NCI-H226 (cell line): ENCODE measurements at regions not wholly inside any gene's neighbourhood (a gene's known extent, or its start where the extent isn't known, plus 50 kb on each side); places are given as distances from the start of the nearest gene placed in this dataset.

ENCODE experiments used
- DNase-seq: peaks from one replicate; pipeline ENCODE4 v3.0.0-alpha.2; 2015

DNA sequence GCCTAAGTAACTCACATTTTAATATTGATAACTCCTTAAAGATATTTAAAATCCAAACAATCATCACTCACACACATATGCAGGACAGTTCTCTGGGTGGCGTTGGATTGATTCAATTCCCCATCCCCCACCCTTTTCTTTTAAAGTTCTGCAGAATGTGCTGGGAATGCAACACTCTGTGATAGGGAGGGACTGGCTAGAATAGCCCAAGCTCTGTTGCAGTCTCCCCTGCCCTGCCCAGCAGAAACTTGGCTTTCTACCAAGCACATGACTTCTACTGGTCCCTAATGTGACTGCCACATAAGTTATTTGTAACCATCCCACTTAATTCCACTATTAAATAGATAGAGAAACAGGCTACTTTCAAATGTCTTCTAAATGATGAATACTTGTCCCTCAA, 55.2 kb downstream of the TWIST1 start:
- no peak for DNase-seq

DNA sequence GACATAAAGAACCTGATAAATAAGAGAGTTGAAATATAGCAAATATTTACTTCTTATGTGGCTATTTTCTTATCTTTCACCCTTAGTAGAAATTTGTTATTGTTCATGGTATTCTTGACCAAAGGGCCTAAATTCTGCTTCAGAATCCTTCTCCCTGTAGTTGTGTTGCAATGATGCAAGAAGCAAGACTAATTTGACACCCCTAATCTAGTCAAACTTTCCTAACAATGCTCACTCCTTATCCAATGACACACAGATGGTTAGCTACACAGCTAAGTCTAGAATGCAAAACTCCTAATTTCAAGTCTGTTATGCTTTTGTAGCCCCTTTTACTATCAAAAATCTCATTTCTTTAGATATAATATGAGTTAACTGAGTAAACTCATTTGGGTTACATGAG, 56.1 kb downstream of the TWIST1 start:
- DNase-seq, result peak; percentile 13

DNA sequence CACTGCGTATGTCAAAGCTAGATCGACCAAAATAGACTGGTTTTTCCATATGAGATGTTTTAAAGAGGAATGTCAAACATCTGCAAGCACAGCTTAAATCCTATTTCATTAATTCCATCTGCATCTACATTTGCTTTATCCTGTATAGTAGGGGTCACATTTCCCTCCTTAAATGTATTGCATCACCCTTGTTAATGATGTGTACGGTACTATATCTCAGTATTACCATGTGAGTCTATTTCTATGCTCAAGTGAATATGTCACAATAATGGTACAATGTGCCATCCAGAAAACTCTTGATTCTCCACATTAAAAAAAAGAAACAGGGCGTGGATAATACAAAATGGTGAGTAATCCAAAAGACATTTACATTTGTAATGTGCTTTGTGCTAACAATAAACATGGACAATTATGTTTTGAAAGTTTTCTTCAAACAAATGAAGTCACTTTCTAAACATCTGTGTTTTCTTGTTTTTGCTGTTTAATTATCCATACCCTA, 56.6 kb downstream of the TWIST1 start:
- peak; percentile 29 for DNase-seq

DNA sequence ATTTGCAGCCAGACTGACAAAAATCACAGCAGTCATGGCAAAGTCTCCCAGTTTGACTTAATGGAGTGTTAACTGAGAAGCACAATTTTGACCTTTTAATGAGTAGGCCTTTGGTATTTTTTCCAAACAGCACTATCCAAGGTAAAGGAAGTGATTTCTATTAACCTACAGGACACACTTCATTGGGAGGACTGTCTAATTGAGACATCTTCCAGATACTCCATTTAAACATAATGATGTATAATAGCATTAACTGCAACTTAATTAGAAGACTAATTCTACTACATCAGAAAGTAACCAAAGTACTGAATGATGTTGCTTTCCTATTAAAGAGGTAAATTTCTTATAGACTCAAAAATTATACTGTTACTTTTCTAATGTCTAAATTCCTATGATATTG, 61.1 kb downstream of the TWIST1 start:
- DNase-seq, result no peak
